NB4 (cell line): ENCODE measurements at regions not wholly inside any gene's neighbourhood (a gene's known extent, or its start where the extent isn't known, plus 50 kb on each side); places are given as distances from the start of the nearest gene placed in this dataset.
"Not testable (repeated sequence)": the region's sequence is repeated elsewhere in the genome, so short reads cannot be mapped to it uniquely, and the experiment has no call there.

ENCODE experiments used
- CTCF ChIP-seq: IDR thresholded peaks from one replicate; pipeline ENCODE4 v1.5.1; 2012; ENCODE audit warnings: low read depth, low read length
- MAX ChIP-seq: IDR thresholded peaks from 2 replicates; pipeline ENCODE4 v1.6.1; 2011; ENCODE audit warnings: low read depth, low read length
- POLR2A ChIP-seq: IDR thresholded peaks from 2 replicates; pipeline ENCODE4 v1.6.1; 2011; ENCODE audit warnings: mild to moderate bottlenecking; ENCODE audit not compliant: insufficient read length; ENCODE audit errors: extremely low read depth

- TF ChIP-seq POLR2A, CTCF, MAX: not testable (repeated sequence)
Measured at GRCh38 chr2:101625814-101626213, 71.7 kb upstream of the MAP4K4 start.
